Naive thymus-derived CD4-positive, alpha-beta T cell (primary cell): ENCODE measurements at regions not wholly inside any gene's neighbourhood (a gene's known extent, or its start where the extent isn't known, plus 50 kb on each side); places are given as distances from the start of the nearest gene placed in this dataset.

Experiments used
- ATAC-seq: fragments of 150-1000 bp; cut with Tn5 transposase; 2 replicates; pipeline ENCODE4 v1.10.0; 2021; ENCODE audit warnings: mild to moderate bottlenecking, moderate library complexity
- CTCF ChIA-PET: fragments of 350-600 bp; sonication (Branson Sonifier 250); formaldehyde crosslinking; loops from one replicate; lab custom pipeline; 2021; ENCODE audit warnings: antibody characterized with exemption; lab: Charles Lee
- POLR2A ChIA-PET: fragments of 350-600 bp; sonication (Branson Sonifier 250); formaldehyde crosslinking; loops from one replicate; lab custom pipeline; 2021; ENCODE audit warnings: antibody characterized with exemption, inconsistent platforms; lab: Charles Lee
- DNase-seq, 9 donors: peaks; one replicate each; pipeline versions ENCODE4 v3.0.0 to v3.0.0-alpha.2; 2020 to 2022; ENCODE audit warnings: mixed read lengths in 1 of 9
- H3K27ac ChIP-seq: one replicate; pipeline ENCODE4 v1.7.0; 2013; ENCODE audit warnings: mild to moderate bottlenecking, low read depth, low read length, moderate library complexity
- H3K27me3 ChIP-seq, 2 donors: one replicate each; pipeline ENCODE4 v1.7.0; 2013; ENCODE audit warnings: low read length in 2 of 2, mild to moderate bottlenecking in 2 of 2, moderate library complexity in 2 of 2; ENCODE audit not compliant: control insufficient read depth in 2 of 2, insufficient read depth in 2 of 2
- H3K36me3 ChIP-seq, 3 experiments: 1 replicate in 2 of 3; 2 replicates in 1 of 3; pipeline ENCODE4 v1.7.0; 2013; ENCODE audit warnings: low read length in 3 of 3, mild to moderate bottlenecking in 3 of 3, moderate library complexity in 1 of 3; ENCODE audit not compliant: insufficient read depth in 3 of 3, control insufficient read depth in 2 of 3
- H3K4me1 ChIP-seq, 2 donors: one replicate each; pipeline ENCODE4 v1.7.0; 2013; ENCODE audit warnings: low read length in 2 of 2, mild to moderate bottlenecking in 2 of 2, moderate library complexity in 1 of 2; ENCODE audit not compliant: control insufficient read depth in 2 of 2, insufficient read depth in 2 of 2
- H3K4me3 ChIP-seq: 2 replicates; pipeline ENCODE4 v1.7.0; 2013; ENCODE audit warnings: mild to moderate bottlenecking, low read length
- H3K9me3 ChIP-seq, 3 experiments: 1 replicate in 2 of 3; 2 replicates in 1 of 3; pipeline ENCODE4 v1.7.0; 2013; ENCODE audit warnings: low read length in 3 of 3; ENCODE audit not compliant: control insufficient read depth in 2 of 3
- H3K27ac Mint-ChIP-seq, 9 donors: one replicate each; pipeline ENCODE4 v1.8.0; 2020 to 2022; ENCODE audit warnings: mixed read lengths in 9 of 9, mild to moderate bottlenecking in 8 of 9, moderate library complexity in 5 of 9, inconsistent platforms in 2 of 9
- H3K27me3 Mint-ChIP-seq, 5 donors: one replicate each; pipeline ENCODE4 v1.8.0; 2021 to 2022; ENCODE audit warnings: mixed read lengths in 5 of 5, mild to moderate bottlenecking in 1 of 5
- H3K36me3 Mint-ChIP-seq, 5 donors: one replicate each; pipeline ENCODE4 v1.8.0; 2020 to 2022; ENCODE audit warnings: mixed read lengths in 5 of 5, mild to moderate bottlenecking in 3 of 5, inconsistent platforms in 1 of 5
- H3K4me1 Mint-ChIP-seq, 7 donors: one replicate each; pipeline ENCODE4 v1.8.0; 2020 to 2022; ENCODE audit warnings: mixed read lengths in 7 of 7, mild to moderate bottlenecking in 3 of 7, inconsistent platforms in 1 of 7
- H3K4me3 Mint-ChIP-seq, 10 donors: one replicate each; pipeline ENCODE4 v1.8.0; 2020 to 2022; ENCODE audit warnings: mild to moderate bottlenecking in 10 of 10, mixed read lengths in 10 of 10, moderate library complexity in 6 of 10, inconsistent platforms in 2 of 10
- H3K9me3 Mint-ChIP-seq, 11 donors: one replicate each; pipeline ENCODE4 v1.8.0; 2020 to 2022; ENCODE audit warnings: mixed read lengths in 11 of 11, mild to moderate bottlenecking in 4 of 11, inconsistent platforms in 1 of 11, moderate library complexity in 1 of 11
- intact Hi-C, 2 donors: fragments of 100-400 bp; cut with micrococcal nuclease; formaldehyde crosslinking; loops; one replicate each; pipeline ENCODE4 v1.15.1; 2023

- CTCF ChIA-PET, result no interaction called here
- POLR2A ChIA-PET, result no interaction called here
- H3K9me3 Mint-ChIP-seq, result peaks cover 0 to 12% (median 3%) of the 10 kb centered on the region in 11 donors
- H3K27me3 Mint-ChIP-seq, result peaks cover 2 to 24% (median 21%) of the 10 kb centered on the region in 5 donors
- intact Hi-C loops, result no loop called here
- Histone ChIP-seq H3K36me3 (no peaks in the 10 kb centered on the region), H3K4me1 (no peaks in the 10 kb centered on the region), H3K4me3 (no peak overlapping the region), H3K27me3 (peaks cover 0 to 3% of the 10 kb centered on the region in 2 donors), H3K9me3 (no peaks in the 10 kb centered on the region), H3K27ac (no peak overlapping the region)
- DNase-seq (no peak), ATAC-seq (no peak)
- H3K27ac Mint-ChIP-seq, result no peak overlapping the region
- H3K4me3 Mint-ChIP-seq, result no peak overlapping the region
- no peaks in the 10 kb centered on the region for H3K36me3 Mint-ChIP-seq
- no peaks in the 10 kb centered on the region for H3K4me1 Mint-ChIP-seq
Observed at GRCh38 chr6:159578629-159579028, 114.4 kb downstream of the SOD2 start.

DNA sequence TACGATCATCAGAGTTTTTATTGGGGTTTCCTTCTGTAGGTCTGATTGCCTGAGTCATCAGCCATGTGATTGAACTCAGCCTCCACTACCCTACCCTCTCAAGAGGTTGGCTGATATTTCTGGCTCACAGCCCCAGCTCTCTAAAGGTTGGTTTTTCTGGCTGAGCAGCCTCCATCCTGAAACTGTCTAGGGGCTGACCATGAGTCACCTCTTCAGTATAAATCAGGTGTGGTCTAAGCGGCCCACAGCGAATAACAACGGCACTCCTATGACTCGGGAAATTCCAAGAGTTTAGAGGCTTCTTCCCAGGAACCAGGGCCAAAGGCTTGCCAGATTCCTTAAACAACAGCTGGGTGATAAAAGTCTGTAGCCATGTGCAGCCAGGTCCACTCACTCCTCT, 115.5 kb downstream of the SOD2 start:
- H3K27ac ChIP-seq, result no peak overlapping the region
- ChIA-PET CTCF (no interaction called here), POLR2A (no interaction called here)
- H3K9me3 ChIP-seq, result no peaks in the 10 kb centered on the region
- Mint-ChIP-seq H3K27ac (no peak overlapping the region), H3K36me3 (no peaks in the 10 kb centered on the region), H3K27me3 (peaks cover 2 to 25% (median 19%) of the 10 kb centered on the region in 5 donors), H3K4me3 (no peak overlapping the region), H3K4me1 (no peaks in the 10 kb centered on the region), H3K9me3 (peaks cover 0 to 11% (median 3%) of the 10 kb centered on the region in 11 donors)
- peaks cover 0 to 3% of the 10 kb centered on the region in 2 donors for H3K27me3 ChIP-seq
- H3K4me3 ChIP-seq, result no peak overlapping the region
- intact Hi-C loops, result no loop called here
- H3K4me1 ChIP-seq, result no peaks in the 10 kb centered on the region
- ATAC-seq, result no peak
- no peak for DNase-seq
- no peaks in the 10 kb centered on the region for H3K36me3 ChIP-seq

DNA sequence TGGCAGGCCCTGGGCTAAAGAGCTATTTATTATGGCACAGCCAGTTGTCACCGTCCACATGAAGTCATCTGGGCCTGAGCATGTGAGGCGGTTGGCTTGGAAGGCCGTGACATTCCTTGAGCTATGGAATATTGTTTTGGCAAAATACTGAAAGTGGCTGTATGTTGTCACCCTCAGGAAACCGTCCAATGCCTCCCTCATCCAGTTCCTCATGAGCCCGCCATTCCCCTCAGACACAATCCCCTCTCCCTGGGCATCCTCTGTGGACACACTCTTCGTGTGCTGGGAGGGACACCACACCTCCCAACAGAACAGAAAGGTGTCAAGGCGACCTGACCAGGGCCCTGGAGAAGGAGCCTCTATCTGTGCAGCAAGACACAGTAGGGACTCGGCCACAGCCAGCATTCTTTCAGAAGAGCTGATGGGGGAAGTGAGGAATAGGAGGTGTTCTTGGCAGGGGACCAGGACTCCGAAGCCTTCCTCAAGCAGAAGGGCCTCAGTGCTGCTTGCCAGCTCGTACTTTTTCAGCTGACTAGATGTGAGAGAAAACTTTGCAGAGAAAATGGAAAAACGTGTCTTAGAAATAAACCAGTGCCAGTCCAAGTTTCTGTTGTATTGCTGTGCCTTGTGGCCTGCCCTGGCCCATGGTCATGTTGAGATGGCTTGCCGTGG, 120.5 kb downstream of the SOD2 start:
- H3K4me1 ChIP-seq, result no peaks in the 10 kb centered on the region
- peaks cover 0 to 27% (median 14%) of the 10 kb centered on the region in 5 donors for H3K27me3 Mint-ChIP-seq
- ATAC-seq (no peak), DNase-seq (no peak)
- ChIA-PET POLR2A (no interaction called here), CTCF (no interaction called here)
- peaks cover 0 to 3% of the 10 kb centered on the region in 2 donors for H3K27me3 ChIP-seq
- H3K27ac Mint-ChIP-seq, result no peak overlapping the region
- H3K4me3 ChIP-seq, result no peak overlapping the region
- H3K4me3 Mint-ChIP-seq, result no peak overlapping the region
- H3K36me3 ChIP-seq, result no peaks in the 10 kb centered on the region
- peaks cover 7 to 39% (median 15%) of the 10 kb centered on the region in 11 donors for H3K9me3 Mint-ChIP-seq
- intact Hi-C loops, result no loop called here
- no peak overlapping the region for H3K27ac ChIP-seq
- peaks cover 0 to 11% (median 4%) of the 10 kb centered on the region in 5 donors for H3K36me3 Mint-ChIP-seq
- no peaks in the 10 kb centered on the region for H3K4me1 Mint-ChIP-seq
- peaks cover 0 to 17% (median 0%) of the 10 kb centered on the region in 3 experiments for H3K9me3 ChIP-seq

DNA sequence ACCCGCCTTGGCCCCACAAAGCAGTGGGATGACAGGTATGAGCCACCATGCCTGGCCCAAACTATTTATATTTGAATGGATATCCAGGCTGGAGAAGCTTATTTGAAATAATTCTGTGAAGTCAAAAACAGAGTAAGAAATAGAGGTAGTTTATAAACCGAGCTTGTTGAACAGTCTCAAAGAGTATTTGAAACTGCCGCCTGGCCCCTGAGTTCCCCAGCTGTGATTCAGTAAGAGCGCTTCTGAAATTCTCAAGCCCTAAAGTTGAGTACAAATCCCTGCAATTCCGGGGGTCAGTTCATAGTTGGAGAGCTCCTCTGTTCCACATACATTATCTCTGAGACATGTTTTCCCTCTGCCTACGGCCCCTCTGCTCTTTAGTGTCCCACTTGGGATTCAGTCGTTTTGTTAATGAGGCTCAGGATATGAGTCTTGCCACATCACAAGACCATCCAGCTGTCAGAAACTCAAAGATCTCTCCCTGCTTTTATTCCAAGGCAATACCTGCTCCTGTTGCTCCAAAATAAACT, 127.8 kb downstream of the SOD2 start:
- Histone ChIP-seq H3K4me3 (no peak overlapping the region), H3K27me3 (no peaks in the 10 kb centered on the region), H3K36me3 (no peaks in the 10 kb centered on the region), H3K27ac (no peak overlapping the region), H3K4me1 (no peaks in the 10 kb centered on the region), H3K9me3 (peaks cover 0 to 13% (median 0%) of the 10 kb centered on the region in 3 experiments)
- ChIA-PET POLR2A (no interaction called here), CTCF (no interaction called here)
- H3K27me3 Mint-ChIP-seq, result peaks cover 0 to 14% (median 5%) of the 10 kb centered on the region in 5 donors
- no peak overlapping the region for H3K4me3 Mint-ChIP-seq
- H3K36me3 Mint-ChIP-seq, result peaks cover 0 to 4% (median 2%) of the 10 kb centered on the region in 5 donors
- ATAC-seq, result no peak
- peaks cover 2 to 20% (median 6%) of the 10 kb centered on the region in 11 donors for H3K9me3 Mint-ChIP-seq
- no peaks in the 10 kb centered on the region for H3K4me1 Mint-ChIP-seq
- intact Hi-C loops, result no loop called here
- DNase-seq, result no peak
- no peak overlapping the region for H3K27ac Mint-ChIP-seq

GRCh38 chr6:159564456-159564855, 128.6 kb downstream of the SOD2 start:
- Mint-ChIP-seq H3K4me3 (no peak overlapping the region), H3K27ac (no peak overlapping the region), H3K36me3 (no peaks in the 10 kb centered on the region), H3K9me3 (peaks cover 0 to 12% (median 2%) of the 10 kb centered on the region in 11 donors), H3K4me1 (no peaks in the 10 kb centered on the region), H3K27me3 (peaks cover 0 to 14% (median 4%) of the 10 kb centered on the region in 5 donors)
- intact Hi-C loops, result no loop called here
- Histone ChIP-seq H3K4me1 (no peaks in the 10 kb centered on the region), H3K27ac (no peak overlapping the region), H3K4me3 (no peak overlapping the region), H3K9me3 (peaks cover 0 to 6% (median 0%) of the 10 kb centered on the region in 3 experiments), H3K36me3 (no peaks in the 10 kb centered on the region), H3K27me3 (no peaks in the 10 kb centered on the region)
- DNase-seq, result no peak
- no peak for ATAC-seq
- POLR2A ChIA-PET, result no interaction called here
- CTCF ChIA-PET, result no interaction called here

- Mint-ChIP-seq H3K9me3 (peaks cover 0 to 7% (median 1%) of the 10 kb centered on the region in 11 donors), H3K4me1 (no peaks in the 10 kb centered on the region), H3K27me3 (peaks cover 4 to 33% (median 18%) of the 10 kb centered on the region in 5 donors), H3K36me3 (peaks cover 0 to 9% (median 0%) of the 10 kb centered on the region in 5 donors), H3K27ac (no peak overlapping the region), H3K4me3 (no peak overlapping the region)
- Histone ChIP-seq H3K27ac (no peak overlapping the region), H3K4me3 (no peak overlapping the region), H3K36me3 (no peaks in the 10 kb centered on the region), H3K4me1 (no peaks in the 10 kb centered on the region), H3K9me3 (no peaks in the 10 kb centered on the region), H3K27me3 (no peaks in the 10 kb centered on the region)
- CTCF ChIA-PET, result no interaction called here
- ATAC-seq (no peak), DNase-seq (no peak)
- POLR2A ChIA-PET, result no interaction called here
- intact Hi-C loops, result no loop called here
Observed at GRCh38 chr6:159557031-159557430, 136.0 kb downstream of the SOD2 start.
